ENCODE measurements at regions not wholly inside any gene's neighbourhood (a gene's known extent, or its start where the extent isn't known, plus 50 kb on each side); places are given as distances from the start of the nearest gene placed in this dataset.

DNA sequence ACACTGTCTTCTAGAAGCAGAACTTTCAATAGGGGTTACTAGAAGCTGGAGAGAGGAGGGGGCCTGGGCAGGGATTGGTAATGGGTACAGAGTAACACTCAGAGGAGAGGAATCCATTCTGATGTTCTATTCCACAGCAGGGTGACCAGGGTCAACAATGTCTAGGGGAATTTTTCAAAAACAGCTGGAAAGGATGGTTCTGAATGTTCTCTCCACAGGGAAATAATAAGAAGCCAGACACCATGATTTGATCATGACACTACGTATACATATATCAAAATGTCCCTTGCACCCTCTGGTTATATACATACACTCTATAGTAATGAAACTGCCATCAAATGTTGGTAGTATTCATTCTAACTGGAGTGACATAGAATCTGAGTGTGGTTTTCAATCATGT lies 111.2 kb upstream of the TOP3B start:
- DNase-seq (ENCODE audit: low read depth): no peak

DNA sequence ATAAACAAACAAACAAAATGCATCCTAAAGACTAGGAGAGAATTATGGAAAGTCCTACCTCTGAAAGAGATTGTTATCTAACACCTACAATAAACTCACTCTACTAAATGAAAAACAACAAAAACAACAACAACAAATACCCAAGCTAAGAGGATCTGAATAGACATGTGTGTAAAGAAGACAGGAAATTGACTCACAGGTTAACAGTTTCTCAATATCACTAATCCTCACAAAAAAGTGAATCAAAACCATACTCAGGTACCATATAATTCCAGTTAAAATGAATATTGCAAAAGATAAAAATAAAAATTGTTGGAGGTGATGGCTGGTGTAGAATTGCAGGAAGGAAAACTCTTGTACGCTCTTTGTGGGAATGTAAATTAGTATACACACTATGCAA lies 110.4 kb upstream of the TOP3B start:
- no peak for DNase-seq (ENCODE audit: low read depth)

DNA sequence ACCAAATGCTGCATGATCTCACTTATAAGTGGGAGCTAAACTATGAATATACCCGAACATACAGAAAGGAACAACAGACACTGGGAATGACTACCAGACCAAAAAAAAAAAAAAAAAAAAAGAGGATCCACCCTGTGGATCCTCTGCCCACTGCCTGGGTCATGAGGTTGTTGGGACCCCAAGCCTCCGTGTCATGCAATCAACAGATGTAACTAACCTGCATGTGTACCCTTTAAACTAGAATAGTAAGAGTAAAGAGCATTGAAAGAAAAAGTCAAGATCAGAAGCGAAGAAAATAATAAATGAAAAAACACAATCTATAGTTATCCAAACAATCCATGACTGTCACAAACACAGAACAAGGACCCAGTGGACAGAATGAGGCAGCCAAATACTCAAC lies 109.5 kb upstream of the TOP3B start:
- no peak for DNase-seq (ENCODE audit: low read depth)

DNA sequence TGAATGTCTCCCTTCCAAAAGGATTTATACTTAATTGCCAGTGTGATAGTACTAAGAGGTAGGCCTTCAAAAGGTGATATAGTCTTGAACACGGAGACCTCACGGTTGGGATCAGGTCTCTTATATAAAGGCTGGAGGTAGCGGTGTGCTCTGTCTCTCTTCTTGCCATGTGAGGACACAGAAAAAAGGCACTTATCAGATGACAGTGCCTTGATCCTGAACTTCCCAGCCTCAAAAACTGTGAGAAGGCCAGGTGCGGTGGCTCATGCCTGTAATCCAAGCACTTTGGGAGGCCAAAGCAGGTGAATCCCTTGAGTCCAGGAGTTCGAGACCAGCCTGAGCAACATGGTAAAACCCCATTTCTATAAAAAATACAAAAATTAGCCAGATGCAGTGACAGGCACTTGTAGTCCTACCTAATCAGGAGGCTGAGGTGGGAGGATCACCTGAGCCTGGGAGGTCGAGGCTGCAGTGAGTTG lies 108.9 kb upstream of the TOP3B start:
- DNase-seq (ENCODE audit: low read depth): no peak

DNA sequence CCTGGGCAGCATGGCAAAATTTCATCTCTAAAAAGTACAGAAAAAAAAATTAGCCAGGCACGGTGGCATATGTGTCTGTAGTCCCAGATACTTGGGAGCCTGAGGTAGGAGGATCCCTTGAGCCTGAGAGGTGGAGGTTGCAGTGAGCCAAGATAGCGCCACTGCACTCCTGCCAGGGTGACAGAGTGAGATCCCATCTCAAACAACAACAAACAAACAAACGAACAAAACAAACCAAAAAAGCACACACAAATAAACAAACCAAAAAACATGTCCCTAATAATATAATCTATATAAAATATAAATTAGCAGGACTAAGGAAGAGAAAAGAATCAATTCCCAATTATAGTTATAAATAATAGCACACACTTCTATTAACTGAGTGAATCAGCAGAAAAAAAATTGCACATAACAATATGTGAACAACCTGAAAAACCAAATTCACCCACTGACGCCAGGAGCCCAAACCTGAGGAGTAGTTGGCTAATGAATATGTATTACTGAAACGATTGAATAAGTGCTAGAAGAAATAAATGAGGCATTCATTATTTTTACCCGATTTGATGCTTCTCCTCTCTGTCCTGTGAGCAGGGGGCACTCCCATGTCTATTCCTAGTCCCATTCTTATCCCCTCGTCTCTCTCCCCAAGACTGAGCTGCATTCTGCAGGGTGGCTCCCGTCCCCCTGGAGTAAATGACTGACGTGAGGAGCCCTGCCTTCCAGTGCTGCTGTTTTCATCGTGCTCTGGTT lies 108.2 kb upstream of the TOP3B start:
- DNase-seq (ENCODE audit: low read depth): no peak

DNA sequence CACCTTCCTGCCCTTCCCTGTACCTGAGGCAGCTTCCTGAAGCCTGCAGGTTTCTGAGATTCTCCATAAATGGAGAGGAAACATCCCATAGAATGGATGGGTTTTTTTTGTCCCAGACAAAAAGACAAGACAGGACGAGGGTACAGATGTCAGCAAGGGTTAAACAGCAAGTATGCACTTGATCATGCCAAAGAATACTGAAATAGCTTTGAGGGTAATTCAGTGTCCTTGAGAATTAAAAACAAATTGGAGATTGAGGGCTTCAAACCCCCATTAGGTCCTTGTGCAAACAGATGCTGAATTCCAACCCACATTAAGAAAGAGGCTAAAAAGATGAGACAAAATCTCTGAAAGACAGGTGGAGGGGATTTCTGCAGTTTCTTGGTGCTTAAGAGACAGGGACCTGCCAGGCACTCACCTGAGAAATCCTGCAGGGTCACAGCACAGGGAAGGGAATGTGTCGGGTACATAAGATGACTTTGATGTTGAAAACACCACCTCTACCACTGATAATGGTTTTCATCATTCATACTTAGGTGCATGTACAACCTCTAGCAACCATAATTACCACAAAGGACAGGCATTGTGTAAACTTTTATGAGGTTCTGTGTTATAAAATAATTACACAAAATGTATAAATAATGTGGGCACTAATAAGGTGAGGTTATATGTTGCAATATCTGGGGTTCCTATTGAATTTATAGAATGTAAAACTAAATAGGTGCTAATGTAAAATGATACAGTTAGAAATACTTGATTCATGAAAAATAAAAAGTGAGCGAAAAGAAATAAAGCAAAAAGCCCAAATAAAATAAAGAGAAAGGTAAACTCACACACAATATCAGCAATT lies 107.1 kb upstream of the TOP3B start:
- DNase-seq (ENCODE audit: low read depth): no peak

DNA sequence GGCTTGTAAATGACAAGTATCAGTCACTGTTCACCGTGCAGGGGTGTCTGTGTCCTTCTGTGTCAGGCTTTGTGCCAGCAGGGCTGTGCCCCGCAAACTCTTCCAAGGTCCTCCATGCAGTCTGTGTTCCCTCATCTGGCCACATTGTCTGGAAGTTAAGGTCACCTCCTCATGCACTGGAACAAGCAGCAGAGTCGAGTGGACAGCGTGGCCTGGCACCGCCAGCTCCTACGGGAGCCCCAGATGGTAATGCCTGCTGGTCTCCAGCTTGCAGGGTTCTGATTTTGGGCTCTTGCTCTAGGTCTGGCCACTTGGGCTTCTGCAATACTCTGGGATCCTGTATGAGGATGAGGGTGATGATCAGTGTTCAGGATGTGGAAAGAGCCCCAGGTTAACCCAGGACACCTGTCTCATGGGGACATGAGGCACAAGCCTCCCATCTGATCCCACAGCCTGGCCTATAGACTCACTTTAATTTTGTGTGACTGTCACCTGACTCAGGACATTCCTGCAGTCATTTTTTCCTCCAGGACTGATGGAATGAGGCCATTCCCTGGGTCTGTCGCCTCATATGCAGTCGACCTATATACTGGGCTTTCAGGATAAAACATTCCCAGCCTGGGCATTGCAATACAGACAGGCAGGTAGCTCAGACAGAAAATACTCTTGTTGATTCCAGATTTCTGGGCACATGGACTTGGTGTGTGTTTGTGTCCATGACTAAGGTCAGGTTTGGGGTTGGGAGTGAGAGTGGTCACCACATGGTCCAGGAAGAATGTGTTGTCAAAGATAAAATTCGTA lies 106.3 kb upstream of the TOP3B start:
- DNase-seq (ENCODE audit: low read depth): no peak

DNA sequence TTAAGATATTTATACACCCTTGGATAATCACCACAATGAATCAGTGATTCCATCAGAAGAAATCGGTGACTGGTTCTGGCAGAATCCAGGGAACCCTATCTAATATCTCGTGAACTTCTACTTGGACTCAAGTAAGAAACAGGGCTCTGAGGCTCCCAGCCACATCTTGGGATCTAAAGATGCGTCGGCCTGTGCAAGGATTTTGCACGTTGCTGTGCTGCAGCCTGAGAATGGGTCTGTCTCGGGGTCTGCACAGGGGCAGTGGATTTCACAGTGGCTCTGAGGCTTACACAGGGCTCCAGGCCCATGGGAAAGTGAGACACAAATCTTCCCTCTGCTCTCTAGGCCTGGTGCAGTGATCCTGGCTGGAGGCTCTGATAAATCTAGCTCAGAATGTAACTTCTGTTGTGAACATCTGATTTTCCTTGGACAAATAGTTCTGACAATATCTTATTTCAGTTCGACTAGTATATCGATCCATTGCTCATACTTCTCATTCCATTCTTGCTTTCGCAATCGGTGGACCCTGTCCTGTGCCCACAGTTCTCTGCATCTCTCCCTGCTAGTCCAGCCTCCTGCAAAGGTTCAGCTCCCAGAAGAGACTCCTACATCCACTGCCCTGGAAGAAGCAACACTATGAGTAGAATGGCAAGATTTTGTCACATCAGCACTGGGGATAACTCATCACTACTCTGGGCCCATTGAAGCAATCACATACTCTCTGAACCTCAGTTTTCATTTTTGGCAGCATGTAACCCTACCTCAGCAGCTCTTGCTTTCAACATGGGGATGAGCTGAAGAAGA lies 105.5 kb upstream of the TOP3B start:
- DNase-seq (ENCODE audit: low read depth): no peak

DNA sequence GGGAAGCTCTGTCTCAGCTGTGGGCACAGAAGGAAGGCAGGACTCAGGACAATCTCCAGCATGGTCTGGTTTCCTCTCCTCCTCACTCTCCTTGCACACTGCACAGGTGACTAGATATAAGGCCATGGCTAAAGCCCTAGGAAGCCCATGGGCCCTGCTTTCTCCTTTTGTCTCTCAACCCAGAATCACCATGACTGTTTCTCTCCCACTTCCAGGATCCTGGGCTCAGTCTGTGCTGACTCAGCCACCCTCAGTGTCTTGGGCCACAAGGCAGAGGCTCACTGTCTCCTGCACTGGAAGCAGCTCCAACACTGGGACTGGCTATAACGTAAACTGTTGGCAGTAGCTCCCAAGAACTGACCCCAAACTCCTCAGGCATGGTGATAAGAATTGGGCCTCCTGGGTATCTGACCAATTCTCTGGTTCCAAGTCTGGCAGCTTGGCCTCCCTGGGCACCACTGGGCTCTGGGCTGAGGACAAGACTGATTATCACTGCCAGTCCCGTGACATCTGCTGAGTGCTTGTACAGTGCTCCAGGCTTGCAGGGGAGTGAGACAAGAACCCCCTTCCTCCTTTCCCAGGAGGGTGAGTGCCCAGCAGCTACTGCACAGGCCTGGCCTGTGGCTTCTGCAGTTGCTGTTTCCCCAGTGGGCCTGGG lies 104.0 kb upstream of the TOP3B start:
- no peak for DNase-seq (ENCODE audit: low read depth)

DNA sequence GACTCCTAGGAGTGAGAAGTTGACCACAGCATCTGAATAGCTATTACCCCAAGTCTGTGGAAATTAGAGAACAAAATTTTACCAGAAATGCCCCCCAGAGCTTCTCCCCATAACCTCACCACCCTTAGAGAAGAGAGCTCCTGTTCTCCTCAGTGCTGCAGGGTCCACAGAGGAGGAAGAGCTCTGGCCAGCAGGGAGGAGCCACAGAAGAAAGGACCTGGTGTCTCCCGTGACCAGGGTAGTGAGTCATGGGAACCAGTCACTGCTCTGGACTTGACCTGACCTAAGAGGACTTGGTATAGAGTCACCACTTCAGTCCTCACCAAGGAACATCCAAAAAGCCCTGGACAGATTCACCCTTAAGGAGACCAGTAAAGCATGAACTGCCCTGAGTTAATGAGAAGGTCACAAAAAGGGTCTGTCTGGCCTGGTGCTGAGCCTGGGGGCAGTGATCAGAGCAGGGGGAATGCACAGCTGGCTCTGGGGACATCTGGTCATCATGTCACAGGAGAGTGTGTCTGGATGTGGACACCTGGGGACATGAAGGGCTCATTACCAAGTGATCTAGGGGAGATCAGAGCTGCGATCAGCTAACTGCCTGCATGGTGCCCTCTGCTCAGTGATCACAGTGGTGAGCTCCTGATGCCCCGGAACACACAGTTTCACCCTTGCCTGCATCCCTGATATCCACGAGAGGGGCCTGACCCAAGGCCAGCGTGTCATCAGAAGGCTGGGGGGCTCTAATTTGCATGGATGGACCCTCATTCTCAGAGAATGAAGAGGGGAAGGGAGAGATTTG lies 103.3 kb upstream of the TOP3B start:
- DNase-seq (ENCODE audit: low read depth): no peak

DNA sequence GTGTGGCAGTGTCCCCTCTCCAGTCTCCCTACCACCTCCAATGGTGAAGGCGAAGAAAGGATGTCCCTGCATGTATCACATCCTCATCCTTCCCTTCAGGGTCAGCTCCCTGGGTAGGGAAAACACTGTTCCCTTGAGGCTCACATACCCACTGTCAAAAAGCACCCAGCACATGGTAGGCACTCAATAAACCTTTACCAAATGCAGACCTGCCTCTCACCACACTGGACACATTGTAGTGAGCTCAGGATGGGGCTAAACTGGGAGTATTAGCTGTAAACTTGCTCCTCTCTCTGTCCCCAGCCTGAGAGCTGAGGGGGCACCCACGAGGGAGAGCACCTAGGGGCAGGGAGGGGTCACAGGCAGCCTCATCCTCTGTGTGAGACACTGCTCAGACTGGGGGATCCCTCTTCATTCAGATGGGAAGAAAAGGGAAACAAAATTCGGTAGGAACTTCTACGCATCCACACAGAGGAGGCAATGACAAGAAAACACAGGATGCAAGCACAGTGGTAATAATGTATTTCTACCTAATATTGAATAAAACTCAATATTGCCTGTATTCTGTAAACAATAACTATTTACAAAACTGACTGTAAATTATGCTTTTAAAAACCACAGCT lies 101.6 kb upstream of the TOP3B start:
- no peak for DNase-seq (ENCODE audit: low read depth)

DNA sequence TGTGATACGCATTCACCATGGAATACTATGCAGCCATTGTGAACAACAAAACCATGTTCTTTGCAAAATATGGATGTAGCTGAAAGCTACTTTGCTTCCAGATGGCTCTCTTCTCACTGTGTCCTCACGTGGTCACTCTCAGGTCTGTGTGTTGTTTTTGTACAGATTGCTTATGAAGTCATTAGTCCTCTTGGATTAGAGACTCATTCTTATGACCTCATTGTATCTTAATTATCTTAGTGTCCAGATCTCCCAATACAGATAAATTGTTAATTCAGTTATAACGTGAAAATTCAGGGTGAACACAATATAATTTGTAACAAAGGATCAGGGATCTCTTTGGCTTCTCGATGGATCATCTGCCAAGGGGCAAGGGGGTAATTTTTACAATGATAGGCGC lies 100.4 kb upstream of the TOP3B start:
- DNase-seq (ENCODE audit: low read depth): no peak

DNA sequence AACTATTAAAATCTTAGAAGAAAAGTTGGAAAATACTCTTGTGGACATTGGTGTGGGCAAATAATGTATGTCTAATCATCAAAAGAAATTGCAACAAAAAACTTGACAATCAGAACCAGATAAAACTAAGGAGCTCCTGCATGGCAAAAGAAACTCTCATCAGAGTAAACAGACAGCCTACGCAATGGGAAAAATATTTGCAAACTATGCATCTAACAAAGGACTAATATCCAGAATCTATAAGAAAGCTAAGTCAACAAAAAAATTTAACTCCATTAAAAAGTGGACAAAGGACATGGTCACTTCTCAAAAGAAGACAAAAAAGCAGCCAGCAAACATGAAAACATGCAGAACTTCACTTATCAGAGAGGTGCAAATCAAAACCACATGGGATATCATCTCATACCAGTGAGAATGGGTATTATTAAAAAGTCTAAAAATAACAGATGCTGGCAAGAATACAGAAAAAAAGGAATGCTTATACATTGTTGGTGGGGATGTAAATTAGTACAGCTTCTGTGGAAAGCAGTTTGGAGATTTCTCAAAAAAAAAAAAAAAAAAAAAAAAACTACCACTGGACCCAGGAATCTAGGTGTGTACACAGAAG lies 99.7 kb upstream of the TOP3B start:
- DNase-seq (ENCODE audit: low read depth): no peak

DNA sequence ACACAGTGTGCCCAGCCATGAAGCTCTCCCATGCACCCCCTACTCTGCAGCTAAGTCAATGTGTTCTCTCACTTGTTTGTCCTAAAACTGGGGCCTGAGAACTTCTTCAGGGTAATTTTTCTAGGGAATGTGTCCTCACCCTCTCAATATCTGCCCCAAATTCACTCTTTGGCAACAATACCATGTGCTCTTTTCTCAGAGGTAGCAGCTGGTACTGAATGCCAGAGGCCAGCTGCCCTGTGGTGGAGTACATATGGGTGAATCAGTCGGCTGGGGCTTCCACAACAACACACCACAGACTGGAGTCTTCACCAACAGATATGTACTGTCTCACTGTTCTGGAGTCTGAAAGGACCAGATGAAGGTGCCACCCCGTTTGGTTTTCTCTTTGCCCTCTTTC lies 97.7 kb upstream of the TOP3B start:
- DNase-seq (ENCODE audit: low read depth): no peak

DNA sequence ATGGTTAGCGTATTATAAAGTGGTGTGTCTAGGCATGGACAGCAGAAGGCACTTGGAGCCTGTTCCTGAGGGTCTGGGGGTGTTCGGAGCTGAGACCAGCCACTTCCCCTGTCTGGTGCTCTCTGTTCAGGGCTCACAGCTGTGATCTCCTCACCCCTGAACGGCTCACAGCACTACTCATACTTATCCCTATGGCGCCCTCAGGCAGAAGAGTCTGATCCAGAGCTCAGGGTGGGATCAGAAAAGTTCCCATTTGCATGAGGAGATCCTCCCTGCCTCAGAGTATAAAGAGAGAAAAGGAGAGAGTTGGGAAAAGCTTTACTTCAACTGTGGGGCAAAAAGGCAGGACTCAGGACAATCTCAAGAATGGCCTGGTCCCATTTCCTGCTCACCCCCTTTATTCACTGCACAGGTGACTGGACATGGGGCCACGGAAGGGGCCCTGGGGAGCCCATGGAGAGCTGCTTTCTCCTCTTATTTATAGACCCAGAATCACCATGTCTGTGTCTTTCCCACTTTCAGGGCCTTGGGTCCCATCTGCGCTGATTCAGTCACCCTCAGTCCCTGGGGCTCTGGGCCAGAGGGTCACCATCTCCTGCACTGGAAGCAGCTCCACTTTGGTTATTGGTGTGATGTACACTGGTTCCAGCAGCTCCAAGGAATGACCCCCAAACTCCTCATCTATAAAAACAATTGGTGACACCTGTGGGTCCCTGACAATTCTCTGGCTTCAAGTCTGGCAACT lies 97.0 kb upstream of the TOP3B start:
- DNase-seq (ENCODE audit: low read depth): no peak

DNA sequence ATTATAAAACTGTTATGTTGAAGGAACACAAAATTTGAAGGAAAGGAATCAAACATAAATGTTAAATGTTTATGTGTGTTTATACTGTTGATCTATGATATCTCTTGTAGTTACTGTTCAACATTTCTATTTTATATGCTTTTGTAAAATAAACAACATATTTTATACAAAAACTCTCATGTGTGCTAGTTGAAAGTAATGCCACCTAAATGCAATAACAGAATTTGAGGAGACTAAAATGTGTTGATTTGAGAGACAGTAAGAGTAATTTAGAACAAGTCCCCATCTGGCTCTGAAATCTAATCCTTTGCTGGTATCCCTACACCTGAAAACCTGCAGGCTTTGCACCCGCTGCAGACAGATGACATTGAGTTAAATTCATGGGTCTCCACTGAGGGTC lies 95.7 kb upstream of the TOP3B start:
- DNase-seq (ENCODE audit: low read depth): no peak

DNA sequence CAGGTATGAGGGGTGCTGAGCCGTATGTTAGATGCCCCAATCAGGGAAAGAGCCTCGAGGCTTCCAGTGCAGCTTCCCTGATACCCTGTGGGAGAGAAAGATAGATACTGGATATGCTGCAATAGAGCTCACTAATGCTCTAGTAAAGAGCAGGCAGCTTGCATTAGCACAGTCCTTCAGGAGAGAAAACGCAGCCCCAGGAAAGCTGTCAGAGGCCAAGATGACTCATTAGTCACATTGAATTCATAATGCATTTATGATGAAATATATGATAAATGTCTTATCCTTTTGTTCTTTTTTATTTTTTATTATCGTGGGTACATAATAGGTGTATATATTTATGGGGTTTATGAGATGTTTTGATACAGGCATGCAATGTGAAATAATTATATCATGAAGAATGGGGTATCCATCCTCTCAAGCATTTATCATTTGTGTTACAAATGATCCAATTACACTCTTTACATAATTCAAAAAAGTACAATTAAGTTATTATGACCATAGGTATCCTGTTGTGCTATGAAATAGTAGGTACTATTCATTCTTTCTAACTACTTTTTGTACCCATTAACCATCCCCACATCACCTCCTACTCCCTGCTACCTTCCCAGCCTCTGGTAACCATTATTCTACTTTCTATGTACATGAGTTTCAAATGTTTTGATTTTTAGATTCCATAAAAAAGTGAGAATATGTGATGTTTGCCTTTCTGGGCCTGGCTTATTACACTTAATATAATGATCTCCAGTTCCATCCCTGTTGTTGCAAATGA lies 94.5 kb upstream of the TOP3B start:
- DNase-seq (ENCODE audit: low read depth): no peak

DNA sequence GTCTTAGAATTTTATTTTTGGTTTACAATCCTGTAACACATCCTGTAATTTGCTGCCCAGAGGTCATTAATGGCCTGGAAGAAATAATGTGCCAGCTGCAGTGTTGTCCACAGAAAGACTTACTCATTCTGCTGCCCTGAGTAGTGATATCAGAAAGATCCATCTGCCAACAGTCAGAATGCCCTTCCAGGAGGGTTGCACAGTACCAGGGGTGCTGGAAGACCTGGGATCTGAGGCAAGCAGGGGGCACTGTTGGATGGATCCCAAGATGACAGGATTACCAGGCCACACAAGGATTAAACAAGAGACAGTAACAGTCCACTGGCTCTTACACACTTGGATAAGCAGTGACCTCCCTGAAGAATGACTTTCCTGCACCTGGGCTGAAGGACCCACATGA lies 93.8 kb upstream of the TOP3B start:
- DNase-seq (ENCODE audit: low read depth): no peak

Measured in Daoy (cell line).